Natural killer cell (primary cell): ENCODE measurements at regions not wholly inside any gene's neighbourhood (a gene's known extent, or its start where the extent isn't known, plus 50 kb on each side); places are given as distances from the start of the nearest gene placed in this dataset.
"Not testable (repeated sequence)": the region's sequence is repeated elsewhere in the genome, so short reads cannot be mapped to it uniquely, and the experiment has no call there.

Experiments
- ATAC-seq, 3 donors: fragments of 150-1000 bp in 2 of 3; fragments of 200-7000 bp in 1 of 3; cut with Tn5 transposase; 1 replicate in 1 of 3; 2 replicates in 2 of 3; pipeline ENCODE4 v1.10.0; 2021; ENCODE audit warnings: mild to moderate bottlenecking in 2 of 3, moderate library complexity in 2 of 3
- DNase-seq, 2 donors: peaks; one replicate each; pipeline versions ENCODE4 v3.0.0 to v3.0.0-alpha.2; 2013 to 2021; ENCODE audit warnings: mixed read lengths in 1 of 2
- H3K27ac ChIP-seq: one replicate; pipeline ENCODE4 v1.5.1; 2013; ENCODE audit warnings: mild to moderate bottlenecking, low read length
- H3K27me3 ChIP-seq: one replicate; pipeline ENCODE4 v1.6.1; 2013; ENCODE audit warnings: low read length; ENCODE audit not compliant: control insufficient read depth, insufficient read depth
- H3K36me3 ChIP-seq: one replicate; pipeline ENCODE4 v1.6.1; 2013; ENCODE audit warnings: low read length; ENCODE audit not compliant: control insufficient read depth, insufficient read depth
- H3K4me1 ChIP-seq: one replicate; pipeline ENCODE4 v1.6.1; 2013; ENCODE audit warnings: low read length; ENCODE audit not compliant: control insufficient read depth, insufficient read depth
- H3K4me3 ChIP-seq: one replicate; pipeline ENCODE4 v1.5.1; 2013; ENCODE audit warnings: low read length
- H3K9me3 ChIP-seq: one replicate; pipeline ENCODE4 v1.6.1; 2013; ENCODE audit warnings: low read length; ENCODE audit not compliant: control insufficient read depth, insufficient read depth
- H3K27ac Mint-ChIP-seq, 2 donors: one replicate each; pipeline ENCODE4 v1.8.0; 2022; ENCODE audit warnings: mild to moderate bottlenecking in 2 of 2, mixed read lengths in 2 of 2, moderate library complexity in 1 of 2
- H3K27me3 Mint-ChIP-seq, 2 donors: one replicate each; pipeline ENCODE4 v1.8.0; 2022; ENCODE audit warnings: low read depth in 2 of 2, mixed read lengths in 2 of 2
- H3K36me3 Mint-ChIP-seq: one replicate; pipeline ENCODE4 v1.8.0; 2022; ENCODE audit warnings: mixed read lengths
- H3K4me1 Mint-ChIP-seq, 2 donors: one replicate each; pipeline ENCODE4 v1.8.0; 2022; ENCODE audit warnings: mixed read lengths in 2 of 2
- H3K4me3 Mint-ChIP-seq: one replicate; pipeline ENCODE4 v1.8.0; 2022; ENCODE audit warnings: mild to moderate bottlenecking, moderate library complexity, mixed read lengths
- H3K9me3 Mint-ChIP-seq, 2 donors: one replicate each; pipeline ENCODE4 v1.8.0; 2022; ENCODE audit warnings: mixed read lengths in 2 of 2
- CTCF ChIP-seq: fragments of 200-600 bp; IDR thresholded peaks from one replicate; pipeline ENCODE4 v1.8.0; 2022; ENCODE audit warnings: antibody characterized with exemption
- WGBS: methylation state at CpG from one replicate; pipeline ENCODE4 v1.1.7; 2013; ENCODE audit warnings: missing lambda C conversion rate; ENCODE audit not compliant: insufficient coverage; 5-methylcytosine and 5-hydroxymethylcytosine counted together
- intact Hi-C: fragments of 100-400 bp; cut with micrococcal nuclease; formaldehyde crosslinking; loops from one replicate; pipeline ENCODE4 v1.14.2; 2022

GRCh38 chr20:60102665-60103210, 144.5 kb downstream of the CDH26 start:
- Histone ChIP-seq H3K4me3 (no peak overlapping the region), H3K4me1 (peaks cover 15% of the 10 kb centered on the region), H3K36me3 (no peaks in the 10 kb centered on the region), H3K27me3 (no peaks in the 10 kb centered on the region), H3K9me3 (no peaks in the 10 kb centered on the region), H3K27ac (no peak overlapping the region)
- DNase-seq (no peak), ATAC-seq (no peak)
- Mint-ChIP-seq H3K9me3 (no peaks in the 10 kb centered on the region), H3K36me3 (peaks cover 6% of the 10 kb centered on the region), H3K4me3 (no peak overlapping the region), H3K4me1 (peaks cover 24 to 46% of the 10 kb centered on the region in 2 donors), H3K27ac (no peak overlapping the region), H3K27me3 (no peaks in the 10 kb centered on the region)
- intact Hi-C loops: no loop called here
- no peak for TF ChIP-seq CTCF
- 91% methylated on average over 4 of the region's 4 CpGs for WGBS

- Mint-ChIP-seq H3K36me3 (peaks cover 6% of the 10 kb centered on the region), H3K9me3 (no peaks in the 10 kb centered on the region), H3K27me3 (no peaks in the 10 kb centered on the region), H3K4me1 (peaks cover 19 to 31% of the 10 kb centered on the region in 2 donors), H3K27ac (no peak overlapping the region), H3K4me3 (no peak overlapping the region)
- H3K4me1 ChIP-seq: peaks cover 15% of the 10 kb centered on the region
- ATAC-seq (no peak), DNase-seq (no peak)
- H3K27me3 ChIP-seq: no peaks in the 10 kb centered on the region
- intact Hi-C loops: no loop called here
- H3K36me3 ChIP-seq: no peaks in the 10 kb centered on the region
- WGBS: 87% methylated on average over 10 of the region's 10 CpGs
- H3K4me3 ChIP-seq: no peak overlapping the region
- TF ChIP-seq CTCF: no peak
- H3K27ac ChIP-seq: no peak overlapping the region
- no peaks in the 10 kb centered on the region for H3K9me3 ChIP-seq
Measured at GRCh38 chr20:60104993-60105803, 147.0 kb downstream of the CDH26 start.

- H3K9me3 Mint-ChIP-seq, H3K4me1 ChIP-seq, intact Hi-C loops, H3K36me3 Mint-ChIP-seq, H3K27me3 ChIP-seq, H3K27ac ChIP-seq, H3K9me3 ChIP-seq, H3K36me3 ChIP-seq, H3K4me3 Mint-ChIP-seq, H3K4me3 ChIP-seq, ATAC-seq, DNase-seq, H3K27me3 Mint-ChIP-seq, H3K27ac Mint-ChIP-seq: not testable (repeated sequence)
- H3K4me1 Mint-ChIP-seq: peaks cover 11 to 21% of the 10 kb centered on the region in 2 donors
- WGBS: 88% methylated on average over 8 of the region's 8 CpGs
Measured at GRCh38 chr20:60106186-60106585, 148.0 kb downstream of the CDH26 start.

- Mint-ChIP-seq H3K27me3 (no peaks in the 10 kb centered on the region), H3K9me3 (no peaks in the 10 kb centered on the region), H3K27ac (no peak overlapping the region), H3K36me3 (no peaks in the 10 kb centered on the region), H3K4me3 (no peak overlapping the region), H3K4me1 (peaks cover 0 to 14% of the 10 kb centered on the region in 2 donors)
- Histone ChIP-seq H3K9me3 (no peaks in the 10 kb centered on the region), H3K36me3 (no peaks in the 10 kb centered on the region), H3K4me1 (peaks cover 3% of the 10 kb centered on the region), H3K27ac (no peak overlapping the region), H3K27me3 (no peaks in the 10 kb centered on the region), H3K4me3 (no peak overlapping the region)
- intact Hi-C loops: no loop called here
- ATAC-seq: no peak
- 85% methylated on average over 10 of the region's 10 CpGs for WGBS
- no peak for TF ChIP-seq CTCF
- no peak for DNase-seq
Measured at GRCh38 chr20:60107621-60108390, 149.6 kb downstream of the CDH26 start.
